A172 (cell line): ENCODE measurements at regions not wholly inside any gene's neighbourhood (a gene's known extent, or its start where the extent isn't known, plus 50 kb on each side); places are given as distances from the start of the nearest gene placed in this dataset.
"Not testable (repeated sequence)": the region's sequence is repeated elsewhere in the genome, so short reads cannot be mapped to it uniquely, and the experiment has no call there.

Source experiments
- DNase-seq: peaks from one replicate; pipeline ENCODE4 v3.0.0-alpha.2; 2015; ENCODE audit warnings: low spot score

- DNase-seq: no peak
Observed at GRCh38 chr10:117457932-117458331, 82.7 kb upstream of the PDZD8 start.

GRCh38 chr10:117457071-117457810 lies 82.0 kb upstream of the PDZD8 start:
- peak; percentile 21 for DNase-seq

DNA sequence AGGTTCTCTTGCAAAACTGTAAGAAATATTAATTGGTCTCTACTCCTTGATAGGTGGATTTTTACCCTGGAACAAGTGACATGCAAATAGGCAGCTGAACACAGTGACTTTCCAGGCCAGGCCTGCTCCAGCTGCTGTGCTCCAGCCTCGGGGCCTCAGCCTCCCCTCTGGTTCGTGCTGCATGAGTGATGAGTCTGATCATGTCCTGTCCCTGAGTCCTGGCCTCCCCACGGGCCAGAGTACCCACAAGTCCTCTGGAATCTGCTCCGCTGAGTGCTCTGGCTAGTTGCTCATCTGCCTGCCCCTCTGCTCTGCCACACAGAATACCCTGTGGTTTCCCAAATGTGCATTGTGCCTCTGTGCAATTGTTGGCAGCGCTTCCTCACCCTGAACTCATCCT lies 80.1 kb upstream of the PDZD8 start:
- DNase-seq: no peak

DNA sequence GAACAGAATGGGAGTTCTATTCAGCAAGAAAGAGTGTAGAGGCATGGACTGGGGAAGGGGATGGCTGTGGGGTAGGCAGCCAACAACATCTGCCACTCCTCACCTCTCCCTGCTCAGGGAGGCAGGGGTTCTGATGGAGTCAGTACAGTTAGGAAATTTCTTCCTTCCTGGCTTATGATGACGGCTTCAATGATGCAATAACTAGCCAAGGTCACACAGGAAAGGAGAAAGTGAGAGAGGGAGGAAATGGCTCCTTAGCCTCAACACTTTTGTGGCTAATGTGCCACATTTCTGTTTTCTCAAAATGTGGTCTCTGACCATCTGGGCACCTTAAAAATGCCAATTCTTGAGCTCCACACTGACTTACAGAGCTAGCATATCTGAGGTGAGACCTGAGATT lies 79.3 kb upstream of the PDZD8 start:
- DNase-seq: no peak

- DNase-seq: not testable (repeated sequence)
Observed at GRCh38 chr10:117453484-117453883, 78.2 kb upstream of the PDZD8 start.

GRCh38 chr10:117450940-117451339 lies 75.7 kb upstream of the PDZD8 start:
- no peak for DNase-seq

DNA sequence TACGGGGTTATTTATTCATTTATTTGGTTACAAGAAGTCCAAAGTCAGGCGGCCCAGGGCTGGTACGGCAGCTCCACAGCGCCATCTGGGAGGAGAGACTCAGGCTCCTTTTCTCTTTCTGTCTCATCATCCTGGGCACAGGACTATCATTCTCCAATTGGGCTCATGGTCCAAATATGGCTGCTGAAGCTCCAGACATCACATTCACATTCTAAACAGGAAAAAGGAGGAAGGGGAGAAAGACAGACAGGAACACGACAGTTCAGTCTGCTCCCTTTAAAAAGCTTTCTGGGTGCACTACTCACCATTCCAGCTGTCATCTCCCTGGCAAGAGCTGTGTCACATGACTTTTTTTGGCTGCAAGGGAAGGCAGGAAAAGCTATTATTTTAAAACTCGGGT lies 74.4 kb upstream of the PDZD8 start:
- DNase-seq: no peak

- no peak for DNase-seq
Observed at GRCh38 chr10:117448802-117449201, 73.6 kb upstream of the PDZD8 start.

- DNase-seq: no peak
Observed at GRCh38 chr10:117445992-117446391, 70.8 kb upstream of the PDZD8 start.

DNA sequence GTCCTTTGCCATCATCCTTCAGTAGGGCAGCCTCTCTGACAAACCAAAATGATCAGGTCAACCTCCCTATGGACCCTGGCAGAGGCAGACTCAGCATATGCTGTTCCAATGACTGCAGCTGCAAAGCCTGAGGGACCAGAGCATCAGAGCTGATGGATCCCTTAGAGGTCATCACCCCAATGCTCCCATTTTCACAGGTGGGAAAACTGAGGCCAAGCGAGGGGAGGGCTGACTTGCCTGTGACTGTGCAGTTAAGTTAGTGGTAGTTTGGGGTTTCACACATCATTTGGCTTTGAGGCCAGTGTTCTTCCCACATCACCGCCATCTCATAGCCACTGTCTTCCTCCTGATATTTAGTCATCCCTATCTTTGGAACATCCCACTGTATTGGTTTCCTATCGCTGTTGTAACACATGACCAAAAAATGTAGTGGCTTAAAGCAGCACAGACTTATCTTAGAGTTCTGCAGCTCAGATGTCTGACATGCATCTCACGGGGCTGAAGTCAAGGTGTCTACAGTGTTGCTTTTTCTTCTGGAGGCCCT lies 69.3 kb upstream of the PDZD8 start:
- DNase-seq: no peak

DNA sequence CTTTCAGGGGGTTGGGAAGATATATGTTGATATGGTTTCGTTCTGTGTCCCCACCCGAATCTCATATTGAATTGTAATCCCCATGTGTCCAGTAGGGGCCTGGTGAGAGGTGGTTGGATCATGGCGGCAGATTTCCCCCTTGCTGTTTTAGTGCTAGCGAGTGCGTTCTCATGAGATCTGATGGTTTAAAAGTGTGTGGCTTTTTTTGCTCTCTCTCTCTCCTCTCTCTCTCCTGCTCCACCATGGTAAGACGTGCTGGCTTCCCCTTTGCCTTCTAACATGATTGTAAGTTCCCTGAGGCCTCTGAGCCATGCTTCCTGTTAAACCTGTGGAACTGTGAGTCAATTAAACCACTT lies 68.4 kb upstream of the PDZD8 start:
- DNase-seq: no peak

DNA sequence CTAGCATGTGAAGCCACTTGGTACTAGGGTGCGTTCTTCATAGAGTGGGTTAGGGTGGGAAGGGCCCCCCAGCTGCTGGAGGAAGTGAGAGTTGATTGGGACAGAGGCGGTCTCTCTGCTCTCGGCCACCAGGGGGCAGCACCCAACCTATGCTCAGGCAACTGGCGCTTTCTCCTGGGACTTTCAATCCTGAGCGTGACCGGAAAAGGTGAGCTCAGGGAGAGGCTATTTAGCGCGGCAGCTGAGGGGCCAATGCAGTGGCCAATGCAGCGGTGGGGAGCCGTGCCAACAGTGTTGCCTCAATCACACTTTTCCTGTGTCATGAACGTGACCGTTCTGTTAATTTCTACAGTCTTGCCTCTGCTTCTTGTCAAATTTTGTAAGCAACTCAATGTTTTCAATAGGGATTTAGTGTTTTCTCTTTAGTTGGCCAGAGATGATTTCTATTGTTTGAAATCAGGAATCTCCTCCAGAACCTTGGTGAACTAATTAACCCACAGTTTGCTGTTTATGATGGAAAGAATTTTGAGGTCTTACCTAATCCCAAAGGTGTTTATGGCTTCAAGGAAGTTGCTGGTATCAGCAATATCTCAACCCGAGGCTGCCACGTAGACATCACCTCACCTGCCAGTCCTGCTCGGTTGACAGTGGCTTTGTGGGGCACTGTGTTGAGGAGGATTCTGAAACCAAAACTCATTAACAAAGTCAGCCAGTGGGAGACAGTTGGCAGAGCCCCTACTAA lies 67.9 kb upstream of the PDZD8 start:
- peak; percentile 88 for DNase-seq

DNA sequence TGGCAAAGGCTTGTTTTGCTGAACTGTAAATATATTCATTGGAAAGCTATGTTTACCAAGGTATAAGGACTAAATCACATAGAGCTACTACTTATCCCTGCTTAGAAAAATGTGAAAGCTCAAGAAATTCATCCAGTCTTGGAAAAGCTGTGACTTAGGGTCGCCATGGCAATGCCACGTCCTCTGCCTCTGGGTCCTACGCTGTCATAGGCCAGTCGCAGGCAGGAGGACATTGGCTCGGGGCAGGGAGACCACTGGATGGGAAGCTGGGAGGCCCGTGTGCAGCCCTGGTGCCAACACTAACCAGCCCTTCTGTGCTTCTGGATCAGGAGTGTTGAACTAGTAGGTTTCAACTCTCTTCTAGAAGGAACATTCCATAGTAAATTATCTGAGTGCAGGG lies 67.3 kb upstream of the PDZD8 start:
- peak; percentile 40 for DNase-seq

GRCh38 chr10:117441812-117442443 lies 66.7 kb upstream of the PDZD8 start:
- DNase-seq: peak; percentile 100

GRCh38 chr10:117441361-117441760 lies 66.1 kb upstream of the PDZD8 start:
- DNase-seq: no peak

- peak; percentile 31 for DNase-seq
Observed at GRCh38 chr10:117439243-117439912, 64.1 kb upstream of the PDZD8 start.

DNA sequence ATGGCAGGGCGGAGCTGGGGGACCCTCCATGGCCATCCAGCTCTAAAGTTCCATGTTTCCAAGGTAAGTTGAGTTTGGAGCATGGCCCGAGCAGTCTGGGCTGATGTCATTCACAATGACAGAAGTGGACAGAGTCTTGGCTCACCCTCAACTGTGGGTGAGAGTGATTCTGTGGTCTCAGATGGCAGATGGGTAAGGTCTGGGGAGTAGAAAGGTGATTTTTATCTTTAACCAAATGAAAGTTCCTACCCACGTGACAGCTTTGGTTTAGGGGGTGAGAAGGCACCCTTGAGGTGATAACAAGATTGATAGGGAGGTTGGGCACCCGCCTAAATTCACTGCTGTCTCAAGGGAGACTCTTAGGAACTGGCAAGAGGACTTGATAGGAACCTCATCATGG lies 57.6 kb upstream of the PDZD8 start:
- DNase-seq: no peak

DNA sequence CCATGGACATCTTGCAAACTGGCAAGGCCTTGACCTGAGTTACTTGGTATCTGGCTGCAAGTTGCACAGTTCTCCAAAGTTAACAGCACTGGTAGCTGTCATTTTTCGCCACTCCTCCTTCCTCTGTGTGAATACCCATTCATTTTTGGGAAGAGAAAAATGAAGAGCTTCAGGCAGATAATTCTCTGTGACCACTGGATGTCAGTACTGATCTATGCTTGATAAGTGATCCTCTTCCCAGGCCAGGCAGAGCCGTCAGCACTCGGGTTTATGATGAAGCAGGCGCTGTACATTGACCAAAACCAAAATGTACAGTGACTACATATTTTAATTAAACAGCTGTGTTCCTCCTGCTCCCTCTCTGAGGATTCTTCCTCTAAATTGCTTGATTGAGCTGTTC lies 55.9 kb upstream of the PDZD8 start:
- DNase-seq: peak; percentile 22

DNA sequence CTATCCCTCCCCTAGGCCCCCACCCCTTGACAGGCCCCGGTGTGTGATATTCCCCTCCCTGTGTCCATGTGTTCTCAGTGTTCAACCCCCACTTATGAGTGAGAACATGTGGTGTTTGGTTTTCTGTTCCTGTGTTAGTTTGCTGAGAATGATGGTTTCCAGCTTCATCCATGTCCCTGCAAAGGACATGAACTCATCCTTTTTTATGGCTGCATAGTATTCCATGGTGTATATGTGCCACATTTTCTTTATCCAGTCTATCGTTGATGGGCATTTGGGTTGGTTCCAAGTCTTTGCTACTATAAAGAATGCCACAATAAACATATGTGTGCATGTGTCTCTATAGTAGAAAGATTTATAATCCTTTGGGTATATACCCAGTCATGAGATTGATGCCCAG lies 55.3 kb upstream of the PDZD8 start:
- not testable (repeated sequence) for DNase-seq

GRCh38 chr10:117429643-117430265 lies 54.5 kb upstream of the PDZD8 start:
- DNase-seq: no peak

GRCh38 chr10:117427356-117427755 lies 52.1 kb upstream of the PDZD8 start:
- DNase-seq: no peak
